BLaER1 (cell line): ENCODE measurements at regions not wholly inside any gene's neighbourhood (a gene's known extent, or its start where the extent isn't known, plus 50 kb on each side); places are given as distances from the start of the nearest gene placed in this dataset.
"Not testable (repeated sequence)": the region's sequence is repeated elsewhere in the genome, so short reads cannot be mapped to it uniquely, and the experiment has no call there.

Source experiments
- H3K27ac ChIP-seq: shearing (Covaris generic); formaldehyde crosslinking; 2 replicates; pipeline ENCODE4 v1.8.1; 2022
- H3K27me3 ChIP-seq: shearing (Covaris generic); formaldehyde crosslinking; 2 replicates; pipeline ENCODE4 v1.8.1; 2022
- H3K36me3 ChIP-seq: shearing (Covaris generic); formaldehyde crosslinking; 2 replicates; pipeline ENCODE4 v1.8.1; 2022
- H3K4me1 ChIP-seq: shearing (Covaris generic); formaldehyde crosslinking; 2 replicates; pipeline ENCODE4 v1.8.1; 2022
- H3K4me2 ChIP-seq: shearing (Covaris generic); formaldehyde crosslinking; 2 replicates; pipeline ENCODE4 v1.8.1; 2022
- H3K4me3 ChIP-seq: shearing (Covaris generic); formaldehyde crosslinking; 2 replicates; pipeline ENCODE4 v1.8.1; 2022
- H3K9ac ChIP-seq: shearing (Covaris generic); formaldehyde crosslinking; 2 replicates; pipeline ENCODE4 v1.8.1; 2022
- H3K9me3 ChIP-seq: shearing (Covaris generic); formaldehyde crosslinking; 2 replicates; pipeline ENCODE4 v1.8.1; 2022
- H4K20me1 ChIP-seq: shearing (Covaris generic); formaldehyde crosslinking; 2 replicates; pipeline ENCODE4 v1.8.1; 2022
- Cebpa-rat ChIP-seq: shearing (Covaris generic); IDR thresholded peaks from 2 replicates; pipeline ENCODE4 v1.8.1; 2022

- H3K4me3 ChIP-seq, result peak overlapping the region; percentile 58
- H3K36me3 ChIP-seq, result peaks cover 21% of the 10 kb centered on the region
- H3K9ac ChIP-seq, result peak overlapping the region; percentile 82; the same call in 1 of the 2 replicates
- H3K27ac ChIP-seq, result peak overlapping the region; percentile 94
- no peak for TF ChIP-seq Cebpa-rat
- peak overlapping the region; percentile 98 for H3K4me2 ChIP-seq
- H3K4me1 ChIP-seq, result peaks cover 72% of the 10 kb centered on the region
- H3K9me3 ChIP-seq, result no peaks in the 10 kb centered on the region; the same call in 1 of the 2 replicates
- no peaks in the 10 kb centered on the region for H3K27me3 ChIP-seq
- H4K20me1 ChIP-seq, result peaks cover 62% of the 10 kb centered on the region
These were observed 67.2 kb downstream of the UTRN start for GRCh38 chr6:144352331-144352730.

GRCh38 chr6:144353871-144354314, 68.8 kb downstream of the UTRN start:
- Histone ChIP-seq H3K36me3 (peaks cover 28% of the 10 kb centered on the region), H3K9me3 (no peaks in the 10 kb centered on the region; the same call in 1 of the 2 replicates), H3K27me3 (no peaks in the 10 kb centered on the region), H3K4me1 (peaks cover 57% of the 10 kb centered on the region), H4K20me1 (peaks cover 77% of the 10 kb centered on the region), H3K9ac (no peak overlapping the region), H3K4me2 (peak overlapping the region; percentile 98), H3K4me3 (no peak overlapping the region), H3K27ac (0 out of 2 replicates have a peak overlapping the region, but pooled peaks have one; percentile 3)
- no peak for TF ChIP-seq Cebpa-rat

DNA sequence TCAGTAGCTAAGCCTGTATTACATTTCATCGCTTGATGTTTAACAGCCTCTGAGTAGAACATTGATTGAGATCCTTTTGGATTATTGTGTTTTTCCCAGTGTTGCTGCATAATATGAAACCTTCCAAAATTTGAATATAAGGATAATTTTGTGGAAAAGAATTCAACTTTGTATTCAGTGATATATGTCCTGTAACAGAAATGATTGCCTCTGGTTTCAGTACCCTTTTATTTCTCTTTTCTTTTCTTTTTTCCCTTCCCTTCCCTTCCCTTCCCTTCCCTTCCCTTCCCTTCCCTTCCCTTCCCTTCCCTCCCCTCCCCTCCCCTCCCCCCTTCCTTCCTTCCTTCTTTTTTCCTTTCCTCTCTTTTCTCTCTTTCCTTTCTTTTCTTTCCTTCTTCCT, 74.6 kb downstream of the UTRN start:
- Histone ChIP-seq H3K4me2 (no peak overlapping the region), H3K9ac (no peak overlapping the region), H3K4me1 (peaks cover 26% of the 10 kb centered on the region), H3K4me3 (no peak overlapping the region), H3K36me3 (peaks cover 43% of the 10 kb centered on the region), H4K20me1 (peaks cover 97% of the 10 kb centered on the region), H3K27ac (no peak overlapping the region), H3K27me3 (no peaks in the 10 kb centered on the region), H3K9me3 (no peaks in the 10 kb centered on the region; the same call in 1 of the 2 replicates)
- no peak for TF ChIP-seq Cebpa-rat

DNA sequence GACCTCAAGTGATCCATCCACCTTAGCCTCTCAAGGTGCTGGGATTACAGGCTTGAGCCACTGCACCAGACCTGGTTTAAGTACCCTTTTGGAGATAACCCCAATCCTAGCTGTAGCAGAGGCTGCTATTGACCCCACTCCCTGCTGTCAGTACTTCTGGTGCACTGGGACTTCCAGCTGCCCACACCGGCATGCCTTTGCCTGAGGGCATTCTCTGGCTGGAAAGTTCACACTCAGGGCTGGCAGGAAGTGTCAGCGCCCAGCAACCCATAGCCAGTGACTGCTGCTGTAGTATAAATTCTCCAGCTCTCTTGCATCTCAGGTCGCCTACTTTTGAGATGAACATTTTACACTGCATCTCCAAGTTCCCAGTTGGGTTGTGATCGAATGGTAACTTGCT, 75.3 kb downstream of the UTRN start:
- no peak for TF ChIP-seq Cebpa-rat
- H4K20me1 ChIP-seq, result peaks cover 97% of the 10 kb centered on the region
- peaks cover 32% of the 10 kb centered on the region for H3K4me1 ChIP-seq
- H3K9me3 ChIP-seq, result 0 out of 2 replicates have a peak, but pooled peaks cover under 1% of the 10 kb centered on the region
- no peaks in the 10 kb centered on the region for H3K27me3 ChIP-seq
- peaks cover 46% of the 10 kb centered on the region for H3K36me3 ChIP-seq
- no peak overlapping the region for H3K4me3 ChIP-seq
- H3K27ac ChIP-seq, result no peak overlapping the region
- no peak overlapping the region for H3K9ac ChIP-seq
- no peak overlapping the region; the same call in 1 of the 2 replicates for H3K4me2 ChIP-seq

GRCh38 chr6:144361016-144361415, 75.9 kb downstream of the UTRN start:
- Histone ChIP-seq H4K20me1 (peaks cover 97% of the 10 kb centered on the region), H3K36me3 (peaks cover 52% of the 10 kb centered on the region), H3K4me2 (no peak overlapping the region), H3K9ac (no peak overlapping the region), H3K4me1 (peaks cover 30% of the 10 kb centered on the region), H3K4me3 (no peak overlapping the region), H3K27me3 (no peaks in the 10 kb centered on the region), H3K9me3 (peaks cover 7% of the 10 kb centered on the region; the same call in 1 of the 2 replicates), H3K27ac (no peak overlapping the region)
- TF ChIP-seq Cebpa-rat, result no peak

DNA sequence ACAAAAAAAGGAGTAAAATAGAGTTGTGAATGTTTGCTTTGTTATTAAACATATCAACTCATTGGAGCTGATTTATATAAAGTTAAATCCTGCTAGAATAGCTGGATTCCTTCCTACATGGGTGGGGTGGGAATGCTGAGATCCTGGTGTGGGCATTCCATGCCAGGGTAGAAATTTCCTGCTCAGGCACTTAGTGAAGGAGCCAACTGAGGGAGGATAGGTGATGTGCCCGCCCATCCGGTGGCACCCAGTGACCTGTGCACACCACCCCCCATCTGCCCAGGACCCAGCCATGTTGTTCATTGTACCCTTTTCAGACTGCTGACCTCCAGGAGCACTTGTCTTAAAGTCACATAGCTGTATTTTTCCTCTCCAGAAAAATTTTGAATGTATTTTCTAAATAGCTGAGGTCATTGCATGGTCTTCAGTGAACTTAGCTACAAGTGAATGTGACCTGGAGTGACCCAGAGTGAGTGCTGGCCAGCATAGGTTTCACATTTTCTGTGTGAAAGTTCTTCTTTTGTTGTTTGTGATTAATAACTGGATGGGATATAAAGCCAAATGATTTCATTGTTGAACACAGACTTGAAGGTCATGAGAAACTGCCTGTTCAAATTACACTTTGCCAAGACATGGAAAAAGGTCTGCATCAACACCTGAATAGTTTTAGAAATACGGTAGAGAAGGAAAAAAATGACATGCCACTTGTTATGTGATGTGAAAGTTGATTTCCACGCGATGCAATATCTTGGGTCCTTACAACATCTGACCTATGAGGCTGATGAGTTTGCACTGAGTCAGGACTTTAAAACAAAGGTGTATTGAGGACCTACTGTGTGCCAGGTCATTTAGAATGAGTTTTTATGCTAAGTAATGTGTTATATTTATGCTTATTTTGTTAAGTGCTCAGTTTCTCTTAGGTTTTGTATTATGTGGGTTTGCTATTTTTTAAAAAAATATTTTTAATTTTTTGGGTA, 77.2 kb downstream of the UTRN start:
- no peak overlapping the region for H3K9ac ChIP-seq
- TF ChIP-seq Cebpa-rat, result no peak
- no peak overlapping the region for H3K4me3 ChIP-seq
- no peak overlapping the region for H3K4me2 ChIP-seq
- no peak overlapping the region for H3K27ac ChIP-seq
- peaks cover 19% of the 10 kb centered on the region for H3K9me3 ChIP-seq
- no peaks in the 10 kb centered on the region for H3K27me3 ChIP-seq
- peaks cover 58% of the 10 kb centered on the region for H3K36me3 ChIP-seq
- H3K4me1 ChIP-seq, result peaks cover 27% of the 10 kb centered on the region
- H4K20me1 ChIP-seq, result peaks cover 89% of the 10 kb centered on the region

GRCh38 chr6:144364208-144364720, 79.1 kb downstream of the UTRN start:
- no peak overlapping the region for H3K4me3 ChIP-seq
- peak overlapping the region; percentile 33 for H3K4me2 ChIP-seq
- TF ChIP-seq Cebpa-rat, result no peak
- peaks cover 66% of the 10 kb centered on the region for H3K36me3 ChIP-seq
- peaks cover 38% of the 10 kb centered on the region for H3K9me3 ChIP-seq
- no peak overlapping the region for H3K9ac ChIP-seq
- no peaks in the 10 kb centered on the region for H3K27me3 ChIP-seq
- H3K27ac ChIP-seq, result no peak overlapping the region
- peaks cover 82% of the 10 kb centered on the region for H4K20me1 ChIP-seq
- H3K4me1 ChIP-seq, result peaks cover 27% of the 10 kb centered on the region

GRCh38 chr6:144364782-144365181, 79.6 kb downstream of the UTRN start:
- Histone ChIP-seq H4K20me1 (peaks cover 82% of the 10 kb centered on the region), H3K9me3 (peaks cover 43% of the 10 kb centered on the region), H3K4me1 (peaks cover 27% of the 10 kb centered on the region), H3K27ac (no peak overlapping the region), H3K4me2 (peak overlapping the region; percentile 33), H3K36me3 (peaks cover 66% of the 10 kb centered on the region), H3K9ac (no peak overlapping the region), H3K4me3 (no peak overlapping the region), H3K27me3 (no peaks in the 10 kb centered on the region)
- TF ChIP-seq Cebpa-rat, result no peak

DNA sequence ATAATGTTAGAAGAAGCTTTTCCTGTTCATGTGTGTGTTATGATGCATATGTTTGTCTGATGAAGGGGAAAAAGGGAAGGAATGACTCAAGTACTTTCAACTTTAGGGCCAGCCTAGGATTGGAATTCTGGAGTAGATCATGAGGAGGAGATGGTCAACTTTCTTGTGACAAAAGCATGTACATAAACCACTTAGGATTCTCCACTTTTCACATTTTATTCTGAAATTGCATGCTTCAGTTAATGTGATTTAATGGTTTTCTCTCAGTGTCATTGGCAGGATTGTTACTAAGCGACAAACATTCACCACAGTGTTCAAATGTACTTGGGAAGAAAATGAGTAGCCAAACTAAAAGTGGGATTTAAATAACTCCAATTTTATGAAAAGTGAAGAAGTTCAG, 80.1 kb downstream of the UTRN start:
- Histone ChIP-seq H3K9ac (no peak overlapping the region), H3K9me3 (peaks cover 48% of the 10 kb centered on the region), H3K4me3 (no peak overlapping the region), H3K36me3 (peaks cover 68% of the 10 kb centered on the region), H3K4me2 (no peak overlapping the region), H3K4me1 (peaks cover 25% of the 10 kb centered on the region), H4K20me1 (peaks cover 85% of the 10 kb centered on the region), H3K27ac (no peak overlapping the region), H3K27me3 (no peaks in the 10 kb centered on the region)
- TF ChIP-seq Cebpa-rat, result no peak

- Histone ChIP-seq H3K36me3 (peaks cover 86% of the 10 kb centered on the region), H3K9me3 (peaks cover 56% of the 10 kb centered on the region), H4K20me1 (peaks cover 84% of the 10 kb centered on the region)
- not testable (repeated sequence) for H3K9ac ChIP-seq, H3K4me2 ChIP-seq, H3K4me1 ChIP-seq, H3K27me3 ChIP-seq, H3K4me3 ChIP-seq, H3K27ac ChIP-seq
These were observed 84.6 kb downstream of the UTRN start for GRCh38 chr6:144369696-144370095.
